Activated B cell treated with CpG ODN at 0.5 μM for 24 hours (primary cell): ENCODE measurements at regions not wholly inside any gene's neighbourhood (a gene's known extent, or its start where the extent isn't known, plus 50 kb on each side); places are given as distances from the start of the nearest gene placed in this dataset.

ENCODE experiments used
- ATAC-seq: fragments of 200-7000 bp; cut with Tn5 transposase; one replicate; pipeline ENCODE4 v1.10.0; 2021; ENCODE audit warnings: low read depth, mild to moderate bottlenecking, moderate library complexity
- CTCF ChIA-PET: fragments of 350-600 bp; sonication (Branson Sonifier 250); formaldehyde crosslinking; loops from one replicate; lab custom pipeline; 2021; ENCODE audit warnings: antibody characterized with exemption; lab: Charles Lee
- POLR2A ChIA-PET: fragments of 350-600 bp; sonication (Branson Sonifier 250); formaldehyde crosslinking; loops from one replicate; lab custom pipeline; 2021; ENCODE audit warnings: antibody characterized with exemption; lab: Charles Lee
- DNase-seq: peaks from one replicate; pipeline ENCODE4 v3.0.0; 2022
- H3K27ac Mint-ChIP-seq: one replicate; pipeline ENCODE4 v1.8.0; 2020; ENCODE audit warnings: mixed read lengths
- H3K27me3 Mint-ChIP-seq: one replicate; pipeline ENCODE4 v1.8.0; 2021; ENCODE audit warnings: mixed read lengths
- H3K36me3 Mint-ChIP-seq: one replicate; pipeline ENCODE4 v1.8.0; 2021; ENCODE audit warnings: low read depth, mixed read lengths
- H3K4me1 Mint-ChIP-seq: one replicate; pipeline ENCODE4 v1.8.0; 2021; ENCODE audit warnings: mixed read lengths
- H3K4me3 Mint-ChIP-seq: one replicate; pipeline ENCODE4 v1.8.0; 2020; ENCODE audit warnings: mild to moderate bottlenecking, mixed read lengths
- H3K9me3 Mint-ChIP-seq: one replicate; pipeline ENCODE4 v1.8.0; 2020; ENCODE audit warnings: mixed read lengths
- CTCF ChIP-seq: fragments of 200-600 bp; IDR thresholded peaks from one replicate; pipeline ENCODE4 v1.8.0; 2022; ENCODE audit warnings: antibody characterized with exemption, mild to moderate bottlenecking
- intact Hi-C: fragments of 100-400 bp; cut with micrococcal nuclease; formaldehyde crosslinking; loops from one replicate; pipeline ENCODE4 v1.15.1; 2024

- H3K36me3 Mint-ChIP-seq = no peaks in the 10 kb centered on the region
- CTCF ChIA-PET = no interaction called here
- no peak overlapping the region for H3K27ac Mint-ChIP-seq
- peaks cover 2% of the 10 kb centered on the region for H3K27me3 Mint-ChIP-seq
- no peaks in the 10 kb centered on the region for H3K4me1 Mint-ChIP-seq
- H3K9me3 Mint-ChIP-seq = no peaks in the 10 kb centered on the region
- TF ChIP-seq CTCF = no peak
- POLR2A ChIA-PET = no interaction called here
- no peak overlapping the region for H3K4me3 Mint-ChIP-seq
- ATAC-seq (no peak), DNase-seq (no peak)
- intact Hi-C loops = no loop called here
These were observed 91.5 kb downstream of the RAD51AP2 start for GRCh38 chr2:17426743-17427142.

GRCh38 chr2:17422061-17422460, 96.2 kb downstream of the RAD51AP2 start:
- ATAC-seq (no peak), DNase-seq (no peak)
- no peak for TF ChIP-seq CTCF
- Mint-ChIP-seq H3K36me3 (no peaks in the 10 kb centered on the region), H3K9me3 (no peaks in the 10 kb centered on the region), H3K27me3 (peaks cover 3% of the 10 kb centered on the region), H3K27ac (no peak overlapping the region), H3K4me1 (no peaks in the 10 kb centered on the region), H3K4me3 (no peak overlapping the region)
- ChIA-PET CTCF (no interaction called here), POLR2A (no interaction called here)
- intact Hi-C loops = no loop called here

DNA sequence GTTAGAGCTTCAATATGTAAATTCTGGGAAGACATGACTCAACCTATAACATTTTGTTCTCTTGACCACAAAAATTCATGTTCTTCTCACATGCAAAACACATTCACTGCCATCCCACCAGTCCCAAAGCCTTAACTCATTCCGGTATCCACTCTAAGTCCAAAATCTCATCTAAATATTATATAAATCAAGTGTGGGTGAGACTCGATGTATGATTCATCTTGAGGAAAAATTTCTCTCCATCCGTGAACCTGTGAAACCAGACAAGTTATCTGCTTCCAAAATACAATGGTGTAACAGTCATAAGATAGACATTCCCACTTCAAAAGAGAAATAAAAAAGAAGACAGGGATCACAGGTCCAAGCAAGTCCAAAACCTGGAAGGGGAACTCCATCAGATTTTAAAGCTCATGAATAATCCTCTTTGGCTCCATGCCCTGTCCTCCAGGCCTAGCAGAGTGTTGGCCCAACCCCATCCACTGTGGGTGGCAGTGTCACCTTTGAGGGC, 101.3 kb downstream of the RAD51AP2 start:
- POLR2A ChIA-PET = no interaction called here
- TF ChIP-seq CTCF = no peak
- no peaks in the 10 kb centered on the region for H3K4me1 Mint-ChIP-seq

GRCh38 chr2:17413036-17413435, 105.2 kb downstream of the RAD51AP2 start:
- peaks cover 3% of the 10 kb centered on the region for H3K27me3 Mint-ChIP-seq
- intact Hi-C loops = no loop called here
- ATAC-seq = no peak
- no peak for TF ChIP-seq CTCF
- no peaks in the 10 kb centered on the region for H3K36me3 Mint-ChIP-seq
- H3K4me3 Mint-ChIP-seq = no peak overlapping the region
- no peak for DNase-seq
- no peak overlapping the region for H3K27ac Mint-ChIP-seq
- ChIA-PET CTCF (no interaction called here), POLR2A (no interaction called here)
- no peaks in the 10 kb centered on the region for H3K9me3 Mint-ChIP-seq
- no peaks in the 10 kb centered on the region for H3K4me1 Mint-ChIP-seq

More for the DNA sequence above, 101.3 kb downstream of the RAD51AP2 start:
- H3K9me3 Mint-ChIP-seq = no peaks in the 10 kb centered on the region
- intact Hi-C loops = no loop called here
- DNase-seq (no peak), ATAC-seq (no peak)
- H3K4me3 Mint-ChIP-seq = no peak overlapping the region
- H3K36me3 Mint-ChIP-seq = no peaks in the 10 kb centered on the region
- H3K27me3 Mint-ChIP-seq = peaks cover 1% of the 10 kb centered on the region
- H3K27ac Mint-ChIP-seq = no peak overlapping the region
- CTCF ChIA-PET = no interaction called here

DNA sequence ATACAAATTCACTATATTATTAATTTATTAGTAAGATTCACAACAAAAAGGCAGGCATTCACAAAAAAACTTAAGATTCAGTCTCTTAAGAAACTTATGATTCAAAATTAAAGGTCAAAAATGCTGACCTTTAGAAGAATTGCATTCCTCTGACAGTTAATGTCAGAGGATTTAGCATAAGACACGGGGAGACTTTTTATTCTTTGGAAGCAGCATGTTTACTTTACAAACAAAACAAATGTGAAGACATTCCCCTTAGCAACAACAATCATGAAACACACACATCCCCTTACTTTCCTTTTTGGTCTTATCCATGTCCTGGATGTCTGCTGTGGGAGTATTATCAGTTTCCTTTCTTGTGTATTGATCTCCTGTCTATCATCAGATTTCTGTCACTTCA, 117.1 kb downstream of the RAD51AP2 start:
- Mint-ChIP-seq H3K9me3 (peaks cover 13% of the 10 kb centered on the region), H3K27me3 (peaks cover 1% of the 10 kb centered on the region), H3K4me3 (no peak overlapping the region), H3K4me1 (no peaks in the 10 kb centered on the region), H3K27ac (no peak overlapping the region), H3K36me3 (no peaks in the 10 kb centered on the region)
- CTCF ChIA-PET = no interaction called here
- ATAC-seq = no peak
- no peak for DNase-seq
- intact Hi-C loops = no loop called here
- no peak for TF ChIP-seq CTCF
- POLR2A ChIA-PET = no interaction called here
